H1 (cell line): ENCODE measurements at regions not wholly inside any gene's neighbourhood (a gene's known extent, or its start where the extent isn't known, plus 50 kb on each side); places are given as distances from the start of the nearest gene placed in this dataset.

Experiments used
- CHD7 ChIP-seq: fragments of 300-600 bp; sonication (generic); IDR thresholded peaks from 2 replicates; pipeline ENCODE4 v1.7.1; 2012; ENCODE audit warnings: low read length, moderate library complexity, mild to moderate bottlenecking, inconsistent platforms; ENCODE audit not compliant: insufficient replicate concordance
- EP300 ChIP-seq, 2 experiments: IDR thresholded peaks; 1 replicate in 1 of 2; 2 replicates in 1 of 2; pipeline ENCODE4 v1.6.1; 2011 to 2012; ENCODE audit warnings: low read depth in 2 of 2, low read length in 2 of 2, mild to moderate bottlenecking in 2 of 2, borderline replicate concordance in 1 of 2, inconsistent platforms in 1 of 2, moderate library complexity in 1 of 2
- HDAC2 ChIP-seq, 2 experiments: fragments of 300-600 bp in 1 of 2; sonication (generic) in 1 of 2; IDR thresholded peaks; 2 replicates each; pipeline ENCODE4 v1.6.1; 2011 to 2012; ENCODE audit warnings: low read depth in 2 of 2, low read length in 2 of 2, mild to moderate bottlenecking in 2 of 2, moderate library complexity in 2 of 2, borderline replicate concordance in 1 of 2, inconsistent platforms in 1 of 2
- NANOG ChIP-seq: IDR thresholded peaks from 2 replicates; pipeline ENCODE4 v1.6.1; 2011; ENCODE audit warnings: low read length, low read depth, mild to moderate bottlenecking, inconsistent platforms; ENCODE audit not compliant: insufficient read depth, poor library complexity, severe bottlenecking
- POLR2A ChIP-seq, 2 experiments: IDR thresholded peaks; 1 replicate in 1 of 2; 2 replicates in 1 of 2; pipeline ENCODE4 v1.6.1; 2011; ENCODE audit warnings: low read depth in 2 of 2, low read length in 2 of 2, mild to moderate bottlenecking in 2 of 2; ENCODE audit errors: control extremely low read depth in 1 of 2
- RXRA ChIP-seq: IDR thresholded peaks from 2 replicates; pipeline ENCODE4 v1.6.1; 2011; ENCODE audit warnings: low read depth, mild to moderate bottlenecking, low read length, moderate library complexity; ENCODE audit not compliant: insufficient read depth
- SIN3A ChIP-seq, 2 experiments: IDR thresholded peaks in 1 of 2; conservative IDR thresholded peaks in 1 of 2; 2 replicates each; pipeline ENCODE4 v1.6.1; 2011 to 2012; ENCODE audit warnings: low read length in 2 of 2, improper control_type of control experiment in 1 of 2, low read depth in 1 of 2, mild to moderate bottlenecking in 1 of 2
- SIRT6 ChIP-seq: IDR thresholded peaks from one replicate; pipeline ENCODE4 v1.7.1; 2012; ENCODE audit warnings: low read length, inconsistent platforms
- SP4 ChIP-seq: IDR thresholded peaks from 2 replicates; pipeline ENCODE4 v1.6.1; 2012; ENCODE audit warnings: low read length, inconsistent platforms
- TAF7 ChIP-seq: optimal IDR thresholded peaks from 2 replicates; pipeline ENCODE3; 2011; ENCODE audit warnings: low read depth, mild to moderate bottlenecking, inconsistent platforms, low read length, moderate library complexity, borderline replicate concordance

DNA sequence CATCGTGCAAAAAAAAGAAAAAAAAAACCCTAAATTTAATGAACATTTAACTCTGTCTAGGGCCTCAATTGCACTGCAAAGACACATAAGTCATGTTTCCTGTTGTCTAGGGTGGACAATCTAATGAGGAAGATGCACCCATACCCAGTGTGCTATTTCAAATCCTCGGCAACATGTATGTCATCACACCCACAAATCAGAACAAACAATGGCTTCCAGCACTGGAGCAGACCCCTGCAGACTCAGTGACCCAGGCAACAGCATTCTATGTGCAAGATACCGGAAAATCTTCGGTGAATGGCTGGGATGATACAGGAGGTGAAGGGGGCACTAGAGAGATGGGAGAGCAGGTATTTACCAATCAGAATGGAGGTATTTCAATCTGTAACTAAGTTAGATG, 221.7 kb upstream of the XYLT1 start (continued):
- TF ChIP-seq CHD7: no peak
- no peak for TF ChIP-seq NANOG
- TF ChIP-seq HDAC2 (IDR thresholded peaks at IDR 0.05; ENCODE audit: borderline replicate concordance in 1 of 2, low read depth in 2 of 2, low read length in 2 of 2): no peak
- TF ChIP-seq POLR2A (IDR thresholded peaks at IDR 0.05; ENCODE audit: control extremely low read depth in 1 of 2, low read depth in 2 of 2, low read length in 2 of 2): no peak
- no peak for TF ChIP-seq SIRT6
- no peak for TF ChIP-seq SIN3A (conservative IDR thresholded peaks at IDR 0.05 in 1 of 2, IDR thresholded peaks at IDR 0.05 in 1 of 2; ENCODE audit: low read depth in 1 of 2, low read length in 2 of 2)
- no peak for TF ChIP-seq RXRA
- TF ChIP-seq TAF7: no peak
- no peak for TF ChIP-seq EP300 (IDR thresholded peaks at IDR 0.05; ENCODE audit: borderline replicate concordance in 1 of 2, low read depth in 2 of 2, low read length in 2 of 2)
- no peak for TF ChIP-seq SP4
